ENCODE measurements at regions not wholly inside any gene's neighbourhood (a gene's known extent, or its start where the extent isn't known, plus 50 kb on each side); places are given as distances from the start of the nearest gene placed in this dataset.

DNA sequence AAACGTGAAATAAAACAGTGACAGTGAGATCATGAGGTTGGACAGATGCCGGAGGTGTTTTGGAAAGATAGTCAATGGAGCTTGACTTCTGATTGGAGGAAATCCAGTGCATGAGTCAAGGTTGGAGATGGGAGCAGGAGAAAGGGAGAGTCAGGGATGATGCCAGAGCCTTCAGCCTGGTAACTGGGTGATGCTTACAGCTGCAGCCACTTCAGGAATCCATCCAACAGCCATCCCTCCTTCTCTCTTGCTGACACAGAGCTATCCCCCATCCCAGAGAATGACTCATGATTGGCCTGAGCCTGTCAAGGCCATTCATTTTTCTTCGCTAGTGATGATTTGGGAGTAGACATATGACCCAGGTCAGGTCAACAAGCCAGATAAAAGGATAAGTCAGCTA lies 112.8 kb downstream of the SAMD5 start:
- Histone ChIP-seq H3K27me3 (ENCODE audit: insufficient read depth, low read length, poor library complexity) (no peaks in the 10 kb centered on the region), H3K4me2 (ENCODE audit: insufficient read depth, low read length) (no peak overlapping the region), H3K36me3 (ENCODE audit: insufficient read depth, low read length) (no peaks in the 10 kb centered on the region), H3K9ac (ENCODE audit: low read depth, low read length) (no peak overlapping the region), H3K4me1 (ENCODE audit: insufficient read depth, low read length) (no peaks in the 10 kb centered on the region), H4K20me1 (ENCODE audit: insufficient read depth, low read length) (no peaks in the 10 kb centered on the region), H3K79me2 (ENCODE audit: insufficient read depth, low read length) (no peaks in the 10 kb centered on the region), H2AFZ (ENCODE audit: low read depth, low read length) (no peak overlapping the region), H3K4me3 (ENCODE audit: low read depth in 1 of 2, low read length in 2 of 2) (no peak overlapping the region), H3K9me3 (ENCODE audit: insufficient read depth, low read length, severe bottlenecking) (no peaks in the 10 kb centered on the region), H3K27ac (ENCODE audit: low read length) (no peak overlapping the region)
- DNase-seq (no peak), ATAC-seq (ENCODE audit: insufficient read depth, low read depth) (no peak)
- TF ChIP-seq, protein P1, sequence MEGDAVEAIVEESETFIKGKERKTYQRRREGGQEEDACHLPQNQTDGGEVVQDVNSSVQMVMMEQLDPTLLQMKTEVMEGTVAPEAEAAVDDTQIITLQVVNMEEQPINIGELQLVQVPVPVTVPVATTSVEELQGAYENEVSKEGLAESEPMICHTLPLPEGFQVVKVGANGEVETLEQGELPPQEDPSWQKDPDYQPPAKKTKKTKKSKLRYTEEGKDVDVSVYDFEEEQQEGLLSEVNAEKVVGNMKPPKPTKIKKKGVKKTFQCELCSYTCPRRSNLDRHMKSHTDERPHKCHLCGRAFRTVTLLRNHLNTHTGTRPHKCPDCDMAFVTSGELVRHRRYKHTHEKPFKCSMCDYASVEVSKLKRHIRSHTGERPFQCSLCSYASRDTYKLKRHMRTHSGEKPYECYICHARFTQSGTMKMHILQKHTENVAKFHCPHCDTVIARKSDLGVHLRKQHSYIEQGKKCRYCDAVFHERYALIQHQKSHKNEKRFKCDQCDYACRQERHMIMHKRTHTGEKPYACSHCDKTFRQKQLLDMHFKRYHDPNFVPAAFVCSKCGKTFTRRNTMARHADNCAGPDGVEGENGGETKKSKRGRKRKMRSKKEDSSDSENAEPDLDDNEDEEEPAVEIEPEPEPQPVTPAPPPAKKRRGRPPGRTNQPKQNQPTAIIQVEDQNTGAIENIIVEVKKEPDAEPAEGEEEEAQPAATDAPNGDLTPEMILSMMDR (IDR thresholded peaks at IDR 0.05; ENCODE audit: borderline replicate concordance, extremely low read depth, low read length, poor library complexity, severe bottlenecking) = no peak

DNA sequence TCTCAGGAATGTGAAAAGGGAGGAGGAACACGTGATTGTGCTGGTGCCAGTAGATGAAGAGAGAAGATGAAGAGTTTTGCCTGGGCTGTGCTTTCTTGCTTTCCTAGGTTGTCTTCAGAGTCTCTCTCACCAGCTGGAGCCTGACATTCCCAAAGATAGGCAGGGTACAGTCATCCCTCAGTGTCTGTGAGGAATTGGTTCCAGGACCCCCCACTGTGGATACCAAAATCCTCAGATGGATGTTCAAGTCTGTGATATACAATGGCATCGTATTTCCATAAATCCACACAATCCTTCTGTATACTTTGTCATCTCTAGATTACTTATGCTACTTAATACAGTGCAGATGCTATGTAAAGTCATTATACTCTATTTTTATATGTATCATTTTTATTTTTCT lies 113.5 kb downstream of the SAMD5 start:
- Histone ChIP-seq H3K4me3 (ENCODE audit: low read depth in 1 of 2, low read length in 2 of 2) (no peak overlapping the region), H3K9ac (ENCODE audit: low read depth, low read length) (no peak overlapping the region), H3K79me2 (ENCODE audit: insufficient read depth, low read length) (no peaks in the 10 kb centered on the region), H3K36me3 (ENCODE audit: insufficient read depth, low read length) (no peaks in the 10 kb centered on the region), H3K9me3 (ENCODE audit: insufficient read depth, low read length, severe bottlenecking) (no peaks in the 10 kb centered on the region), H2AFZ (ENCODE audit: low read depth, low read length) (no peak overlapping the region), H4K20me1 (ENCODE audit: insufficient read depth, low read length) (no peaks in the 10 kb centered on the region), H3K4me2 (ENCODE audit: insufficient read depth, low read length) (no peak overlapping the region), H3K27ac (ENCODE audit: low read length) (no peak overlapping the region), H3K4me1 (ENCODE audit: insufficient read depth, low read length) (no peaks in the 10 kb centered on the region), H3K27me3 (ENCODE audit: insufficient read depth, low read length, poor library complexity) (no peaks in the 10 kb centered on the region)
- TF ChIP-seq EZH2 (IDR thresholded peaks at IDR 0.05; ENCODE audit: borderline replicate concordance, low read depth, low read length, severe bottlenecking) = no peak
- TF ChIP-seq, protein P1 (IDR thresholded peaks at IDR 0.05; ENCODE audit: borderline replicate concordance, extremely low read depth, low read length, poor library complexity, severe bottlenecking) = no peak
- DNase-seq = no peak
- no peak for ATAC-seq (ENCODE audit: insufficient read depth, low read depth)

DNA sequence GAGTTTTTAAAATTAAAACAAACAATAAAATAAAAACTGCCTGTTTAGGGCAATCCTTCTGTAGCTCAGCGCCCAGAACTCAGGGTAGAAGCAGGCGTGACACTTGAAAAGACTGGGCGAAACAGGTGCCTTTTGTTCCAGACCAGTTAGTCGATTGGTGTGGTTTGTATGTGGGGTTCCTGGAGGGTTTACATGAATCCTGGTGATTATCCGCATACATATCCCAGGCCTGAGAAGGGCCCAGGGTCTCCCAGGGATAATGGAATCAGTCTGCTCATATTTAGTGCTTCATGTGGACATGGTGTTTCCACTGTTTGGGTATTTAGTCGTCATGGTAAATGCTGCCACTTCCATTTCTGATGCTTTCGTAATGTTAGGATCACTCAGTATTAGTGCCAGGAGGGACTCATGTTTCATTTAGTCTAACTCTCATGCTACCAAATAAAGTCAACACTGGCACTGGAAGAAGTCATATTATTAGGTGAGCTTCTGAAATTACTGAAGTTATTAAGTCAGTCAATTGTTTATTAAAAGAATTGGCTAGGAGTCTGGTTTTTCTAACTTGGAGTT lies 116.5 kb downstream of the SAMD5 start:
- no peak overlapping the region for H3K4me2 ChIP-seq (ENCODE audit: insufficient read depth, low read length)
- no peak for TF ChIP-seq EZH2 (IDR thresholded peaks at IDR 0.05; ENCODE audit: borderline replicate concordance, low read depth, low read length, severe bottlenecking)
- TF ChIP-seq, protein P1 (IDR thresholded peaks at IDR 0.05; ENCODE audit: borderline replicate concordance, extremely low read depth, low read length, poor library complexity, severe bottlenecking) = no peak
- H3K4me3 ChIP-seq (ENCODE audit: low read depth in 1 of 2, low read length in 2 of 2) = no peak overlapping the region
- H3K79me2 ChIP-seq (ENCODE audit: insufficient read depth, low read length) = no peaks in the 10 kb centered on the region
- H3K27me3 ChIP-seq (ENCODE audit: insufficient read depth, low read length, poor library complexity) = no peaks in the 10 kb centered on the region
- H3K36me3 ChIP-seq (ENCODE audit: insufficient read depth, low read length) = no peaks in the 10 kb centered on the region
- DNase-seq = no peak
- no peak overlapping the region for H3K27ac ChIP-seq (ENCODE audit: low read length)
- no peaks in the 10 kb centered on the region for H3K4me1 ChIP-seq (ENCODE audit: insufficient read depth, low read length)
- H3K9me3 ChIP-seq (ENCODE audit: insufficient read depth, low read length, severe bottlenecking) = no peaks in the 10 kb centered on the region
- ATAC-seq (ENCODE audit: insufficient read depth, low read depth) = no peak
- no peak overlapping the region for H2AFZ ChIP-seq (ENCODE audit: low read depth, low read length)
- H4K20me1 ChIP-seq (ENCODE audit: insufficient read depth, low read length) = no peaks in the 10 kb centered on the region
- H3K9ac ChIP-seq (ENCODE audit: low read depth, low read length) = no peak overlapping the region

DNA sequence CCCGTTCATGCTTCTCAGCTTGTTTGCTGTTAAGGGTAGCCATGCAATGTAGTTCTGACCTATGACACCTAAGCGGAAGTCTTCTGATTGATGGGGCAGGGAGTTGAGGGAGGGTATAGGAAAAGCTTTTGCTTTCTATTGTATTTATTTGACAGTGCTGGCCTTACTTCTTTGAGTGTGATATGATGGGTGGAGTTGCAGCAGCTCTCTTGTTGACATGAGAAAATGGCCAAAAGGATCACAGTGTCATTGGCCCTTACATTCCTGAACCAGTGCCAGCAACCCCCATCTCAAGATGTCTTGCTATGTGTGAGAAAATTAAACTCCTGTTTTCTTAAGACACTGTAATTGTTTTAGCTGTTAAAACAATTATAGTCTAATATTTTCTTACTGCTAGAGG lies 117.5 kb downstream of the SAMD5 start:
- ATAC-seq (ENCODE audit: insufficient read depth, low read depth) = no peak
- no peak overlapping the region for H3K27ac ChIP-seq (ENCODE audit: low read length)
- H4K20me1 ChIP-seq (ENCODE audit: insufficient read depth, low read length) = no peaks in the 10 kb centered on the region
- no peak for DNase-seq
- H3K27me3 ChIP-seq (ENCODE audit: insufficient read depth, low read length, poor library complexity) = no peaks in the 10 kb centered on the region
- no peak overlapping the region for H2AFZ ChIP-seq (ENCODE audit: low read depth, low read length)
- H3K4me1 ChIP-seq (ENCODE audit: insufficient read depth, low read length) = no peaks in the 10 kb centered on the region
- H3K9ac ChIP-seq (ENCODE audit: low read depth, low read length) = no peak overlapping the region
- no peaks in the 10 kb centered on the region for H3K79me2 ChIP-seq (ENCODE audit: insufficient read depth, low read length)
- no peak overlapping the region for H3K4me3 ChIP-seq (ENCODE audit: low read depth in 1 of 2, low read length in 2 of 2)
- no peaks in the 10 kb centered on the region for H3K9me3 ChIP-seq (ENCODE audit: insufficient read depth, low read length, severe bottlenecking)
- no peak for TF ChIP-seq EZH2 (IDR thresholded peaks at IDR 0.05; ENCODE audit: borderline replicate concordance, low read depth, low read length, severe bottlenecking)
- TF ChIP-seq, protein P1 (IDR thresholded peaks at IDR 0.05; ENCODE audit: borderline replicate concordance, extremely low read depth, low read length, poor library complexity, severe bottlenecking) = no peak
- no peak overlapping the region for H3K4me2 ChIP-seq (ENCODE audit: insufficient read depth, low read length)
- no peaks in the 10 kb centered on the region for H3K36me3 ChIP-seq (ENCODE audit: insufficient read depth, low read length)
